ENCODE measurements at regions not wholly inside any gene's neighbourhood (a gene's known extent, or its start where the extent isn't known, plus 50 kb on each side); places are given as distances from the start of the nearest gene placed in this dataset.

- no peak overlapping the region for H3K27ac ChIP-seq (ENCODE audit: low read depth, low read length)
- no peaks in the 10 kb centered on the region for H3K9me2 ChIP-seq (ENCODE audit: insufficient read depth)
- no peak overlapping the region for H3K4me2 ChIP-seq (ENCODE audit: low read length)
- DNase-seq (ENCODE audit: low read depth, low spot score): no peak
- no peaks in the 10 kb centered on the region for H3K9me3 ChIP-seq (ENCODE audit: control insufficient read depth in 1 of 2, insufficient read depth in 1 of 2, low read depth in 1 of 2, low read length in 2 of 2)
- no TSS peak for BruUV-seq (replicated peaks)
- no peak for TF ChIP-seq POLR2AphosphoS5 (IDR thresholded peaks at IDR 0.05; ENCODE audit: low read depth, low read length)
- no peak for TF ChIP-seq ZNF274 (IDR thresholded peaks at IDR 0.05; ENCODE audit: low read depth, low read length)
- TF ChIP-seq CTCF (IDR thresholded peaks at IDR 0.05 in 2 of 3, conservative IDR thresholded peaks at IDR 0.05 in 1 of 3; ENCODE audit: borderline replicate concordance in 1 of 3, insufficient read depth in 1 of 3, low read depth in 2 of 3, low read length in 2 of 3): no peak
- TF ChIP-seq EGR1 (IDR thresholded peaks at IDR 0.05; ENCODE audit: low read depth): no peak
- no peak for TF ChIP-seq ATF3 (IDR thresholded peaks at IDR 0.05)
- no peak for TF ChIP-seq POLR2A (IDR thresholded peaks at IDR 0.05; ENCODE audit: borderline replicate concordance, extremely low read depth, insufficient read depth, insufficient read length)
- POLR2A ChIA-PET: no interaction called here
- no peaks in the 10 kb centered on the region for H3K79me2 ChIP-seq (ENCODE audit: insufficient read depth, low read length)
- H2AFZ ChIP-seq (ENCODE audit: low read depth, low read length, poor library complexity, severe bottlenecking): no peak overlapping the region
- H3K4me3 ChIP-seq (replicated peaks in 1 of 2; ENCODE audit: low read depth in 1 of 2, low read length in 2 of 2): no peak overlapping the region
- no peak overlapping the region for H3K9ac ChIP-seq (ENCODE audit: low read length)
- RAD21 ChIA-PET (ENCODE audit: low non-redundant PET in 1 of 2, low total read pairs in 2 of 2, uncharacterized antibody in 2 of 2, unreplicated experiment in 2 of 2): no interaction called here
- no peaks in the 10 kb centered on the region for H4K20me1 ChIP-seq (ENCODE audit: insufficient read depth)
- ATAC-seq: no peak
- no peaks in the 10 kb centered on the region for H3K4me1 ChIP-seq (ENCODE audit: control insufficient read depth in 1 of 2, insufficient read depth in 2 of 2, low read length in 2 of 2)
- CTCF ChIA-PET: no interaction called here
- H3K27me3 ChIP-seq (ENCODE audit: insufficient read depth, low read length): peaks cover 30% of the 10 kb centered on the region; the same call in 1 of the 2 replicates
- intact Hi-C loops (cut with micrococcal nuclease): no loop called here
- H3K36me3 ChIP-seq (ENCODE audit: control insufficient read depth in 1 of 2, insufficient read depth in 2 of 2, low read length in 2 of 2): no peaks in the 10 kb centered on the region
These were observed 263.9 kb upstream of the IGF1R start for GRCh38 chr15:98384328-98385029.
